ENCODE measurements at regions not wholly inside any gene's neighbourhood (a gene's known extent, or its start where the extent isn't known, plus 50 kb on each side); places are given as distances from the start of the nearest gene placed in this dataset.

- no peaks in the 10 kb centered on the region for H3K9me3 ChIP-seq (ENCODE audit: insufficient read depth, low read depth, low read length)
- H3K4me3 Mint-ChIP-seq (ENCODE audit: unreplicated experiment) = no peak overlapping the region
- no peaks in the 10 kb centered on the region for H3K27me3 ChIP-seq (ENCODE audit: insufficient read depth, low read length)
- H4K20me1 ChIP-seq (ENCODE audit: insufficient read depth, low read length) = no peaks in the 10 kb centered on the region
- no peaks in the 10 kb centered on the region for H3K79me2 ChIP-seq (ENCODE audit: insufficient read depth, low read length)
- no peaks in the 10 kb centered on the region for H3K4me1 Mint-ChIP-seq (ENCODE audit: low read depth, unreplicated experiment)
- no peak overlapping the region for H3K27ac ChIP-seq (ENCODE audit: low read depth, low read length)
- no peaks in the 10 kb centered on the region for H3K4me1 ChIP-seq (ENCODE audit: insufficient read depth, low read length)
- no peak for DNase-seq (ENCODE audit: low read depth)
- no peak overlapping the region for H3K4me2 ChIP-seq (ENCODE audit: low read length)
- no peak overlapping the region for H2AFZ ChIP-seq (ENCODE audit: low read depth, low read length)
- no peaks in the 10 kb centered on the region for H3K36me3 ChIP-seq (ENCODE audit: insufficient read depth, low read length)
- no peak overlapping the region for H3K9ac ChIP-seq (ENCODE audit: low read length)
- no peaks in the 10 kb centered on the region for H3K36me3 Mint-ChIP-seq (ENCODE audit: low read depth, unreplicated experiment)
- FAIRE-seq = no peak
- H3K9me3 Mint-ChIP-seq (ENCODE audit: unreplicated experiment) = peaks cover 18% of the 10 kb centered on the region
- TF ChIP-seq CTCF (IDR thresholded peaks at IDR 0.05; ENCODE audit: insufficient read depth, low read depth, low read length) = no peak
- no peak for TF ChIP-seq EZH2 (IDR thresholded peaks at IDR 0.05; ENCODE audit: insufficient read depth, low read length)
- peaks cover 11% of the 10 kb centered on the region for H3K27me3 Mint-ChIP-seq (ENCODE audit: low read depth, unreplicated experiment)
- H3K27ac Mint-ChIP-seq (ENCODE audit: unreplicated experiment) = no peak overlapping the region
- H3K4me3 ChIP-seq (ENCODE audit: insufficient read depth, low read depth, low read length) = no peak overlapping the region
These were observed 129.1 kb upstream of the RNF32 start for GRCh38 chr7:156511426-156511825.

GRCh38 chr7:156510966-156511365 lies 129.6 kb upstream of the RNF32 start:
- no peak overlapping the region for H3K27ac ChIP-seq (ENCODE audit: low read depth, low read length)
- no peaks in the 10 kb centered on the region for H3K36me3 ChIP-seq (ENCODE audit: insufficient read depth, low read length)
- Mint-ChIP-seq H3K27ac (ENCODE audit: unreplicated experiment) (no peak overlapping the region), H3K4me1 (ENCODE audit: low read depth, unreplicated experiment) (no peaks in the 10 kb centered on the region), H3K9me3 (ENCODE audit: unreplicated experiment) (peaks cover 17% of the 10 kb centered on the region), H3K4me3 (ENCODE audit: unreplicated experiment) (no peak overlapping the region), H3K27me3 (ENCODE audit: low read depth, unreplicated experiment) (peaks cover 14% of the 10 kb centered on the region), H3K36me3 (ENCODE audit: low read depth, unreplicated experiment) (no peaks in the 10 kb centered on the region)
- no peak overlapping the region for H3K4me2 ChIP-seq (ENCODE audit: low read length)
- no peaks in the 10 kb centered on the region for H3K9me3 ChIP-seq (ENCODE audit: insufficient read depth, low read depth, low read length)
- no peaks in the 10 kb centered on the region for H3K27me3 ChIP-seq (ENCODE audit: insufficient read depth, low read length)
- H3K4me1 ChIP-seq (ENCODE audit: insufficient read depth, low read length) = no peaks in the 10 kb centered on the region
- DNase-seq (ENCODE audit: low read depth) (no peak), FAIRE-seq (no peak)
- no peak for TF ChIP-seq EZH2 (IDR thresholded peaks at IDR 0.05; ENCODE audit: insufficient read depth, low read length)
- no peak for TF ChIP-seq CTCF (IDR thresholded peaks at IDR 0.05; ENCODE audit: insufficient read depth, low read depth, low read length)
- no peak overlapping the region for H3K4me3 ChIP-seq (ENCODE audit: insufficient read depth, low read depth, low read length)
- no peak overlapping the region for H2AFZ ChIP-seq (ENCODE audit: low read depth, low read length)
- no peak overlapping the region for H3K9ac ChIP-seq (ENCODE audit: low read length)
- H4K20me1 ChIP-seq (ENCODE audit: insufficient read depth, low read length) = no peaks in the 10 kb centered on the region
- no peaks in the 10 kb centered on the region for H3K79me2 ChIP-seq (ENCODE audit: insufficient read depth, low read length)

GRCh38 chr7:156509216-156509615 lies 131.4 kb upstream of the RNF32 start:
- H3K27ac ChIP-seq (ENCODE audit: low read depth, low read length) = no peak overlapping the region
- no peaks in the 10 kb centered on the region for H3K79me2 ChIP-seq (ENCODE audit: insufficient read depth, low read length)
- no peak overlapping the region for H2AFZ ChIP-seq (ENCODE audit: low read depth, low read length)
- Mint-ChIP-seq H3K27me3 (ENCODE audit: low read depth, unreplicated experiment) (peaks cover 13% of the 10 kb centered on the region), H3K4me1 (ENCODE audit: low read depth, unreplicated experiment) (no peaks in the 10 kb centered on the region), H3K9me3 (ENCODE audit: unreplicated experiment) (peaks cover 13% of the 10 kb centered on the region), H3K27ac (ENCODE audit: unreplicated experiment) (no peak overlapping the region), H3K4me3 (ENCODE audit: unreplicated experiment) (no peak overlapping the region), H3K36me3 (ENCODE audit: low read depth, unreplicated experiment) (no peaks in the 10 kb centered on the region)
- H3K4me3 ChIP-seq (ENCODE audit: insufficient read depth, low read depth, low read length) = no peak overlapping the region
- H3K4me1 ChIP-seq (ENCODE audit: insufficient read depth, low read length) = no peaks in the 10 kb centered on the region
- no peaks in the 10 kb centered on the region for H3K27me3 ChIP-seq (ENCODE audit: insufficient read depth, low read length)
- no peak for TF ChIP-seq EZH2 (IDR thresholded peaks at IDR 0.05; ENCODE audit: insufficient read depth, low read length)
- TF ChIP-seq CTCF (IDR thresholded peaks at IDR 0.05; ENCODE audit: insufficient read depth, low read depth, low read length) = no peak
- no peaks in the 10 kb centered on the region for H4K20me1 ChIP-seq (ENCODE audit: insufficient read depth, low read length)
- no peak for DNase-seq (ENCODE audit: low read depth)
- H3K9me3 ChIP-seq (ENCODE audit: insufficient read depth, low read depth, low read length) = no peaks in the 10 kb centered on the region
- H3K4me2 ChIP-seq (ENCODE audit: low read length) = no peak overlapping the region
- no peaks in the 10 kb centered on the region for H3K36me3 ChIP-seq (ENCODE audit: insufficient read depth, low read length)
- no peak for FAIRE-seq
- no peak overlapping the region for H3K9ac ChIP-seq (ENCODE audit: low read length)
